ENCODE measurements at regions not wholly inside any gene's neighbourhood (a gene's known extent, or its start where the extent isn't known, plus 50 kb on each side); places are given as distances from the start of the nearest gene placed in this dataset.

DNA sequence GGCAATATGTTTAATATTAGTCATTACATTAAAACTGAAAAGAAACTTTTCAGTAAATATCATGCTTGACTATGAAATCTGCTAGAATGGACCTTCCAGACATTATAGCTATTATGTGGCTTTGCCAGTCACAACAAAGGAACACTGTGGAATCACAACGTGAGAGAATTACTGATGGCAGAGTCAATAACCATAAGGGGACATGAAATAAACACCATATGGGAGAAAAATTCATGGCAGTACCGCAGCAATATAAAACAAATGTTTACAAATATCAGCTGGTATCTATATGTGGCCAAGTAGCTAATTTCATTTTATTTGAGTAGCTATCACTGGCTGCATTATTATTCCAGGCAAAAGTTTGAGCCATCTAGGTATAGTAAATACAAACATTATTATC is 1818.6 kb downstream of the PCDH9 start:
- no peak for TF ChIP-seq CTCF (conservative IDR thresholded peaks at IDR 0.05; ENCODE audit: low read length)
- no peak for TF ChIP-seq EZH2phosphoT487 (IDR thresholded peaks at IDR 0.05; ENCODE audit: borderline replicate concordance)

All from Loucy (cell line).